ENCODE measurements at regions not wholly inside any gene's neighbourhood (a gene's known extent, or its start where the extent isn't known, plus 50 kb on each side); places are given as distances from the start of the nearest gene placed in this dataset.

DNA sequence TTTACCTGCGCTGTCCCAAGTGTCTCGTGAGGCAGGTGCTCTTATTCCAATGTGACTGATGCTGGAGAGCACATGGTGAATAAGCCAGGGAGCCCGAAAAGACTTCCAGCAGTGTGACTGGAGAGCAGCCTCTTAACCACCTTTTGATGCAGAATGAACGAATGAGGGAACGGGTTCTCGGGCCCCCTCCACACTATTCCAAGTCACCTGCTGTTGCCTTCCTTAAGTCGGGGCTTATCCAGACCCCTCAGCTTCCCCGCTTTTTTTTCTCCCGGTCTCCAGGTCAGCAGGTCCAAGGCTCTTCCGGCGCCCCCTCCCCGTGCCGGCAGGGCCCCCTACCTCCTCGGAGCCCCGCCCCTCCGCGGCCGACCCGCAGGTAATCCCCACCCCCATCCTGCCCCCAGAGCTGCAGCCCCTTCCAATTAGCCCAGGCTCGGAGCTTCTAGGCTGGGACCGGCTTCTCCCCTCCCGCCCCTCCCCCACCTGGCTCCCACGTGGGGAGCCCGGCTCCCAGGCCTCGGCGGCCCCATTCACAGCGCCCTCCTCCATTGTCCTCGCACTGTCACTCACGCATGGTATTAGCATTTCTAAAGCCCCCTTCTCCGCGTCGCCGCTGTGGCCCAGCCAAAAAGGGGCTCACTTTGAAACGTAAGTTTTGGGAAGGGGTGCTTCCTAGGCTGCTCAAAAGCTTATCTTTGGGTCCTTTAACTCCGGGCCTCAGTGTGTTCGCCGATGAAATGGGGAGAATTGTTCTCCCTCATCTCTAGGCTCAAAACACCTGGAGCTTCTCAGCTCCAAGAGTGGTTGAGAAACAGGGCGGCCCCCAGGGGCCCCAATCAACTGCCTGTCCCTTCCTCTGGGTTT is 56.2 kb upstream of the PJA1 start:
- DNase-seq, result no peak

DNA sequence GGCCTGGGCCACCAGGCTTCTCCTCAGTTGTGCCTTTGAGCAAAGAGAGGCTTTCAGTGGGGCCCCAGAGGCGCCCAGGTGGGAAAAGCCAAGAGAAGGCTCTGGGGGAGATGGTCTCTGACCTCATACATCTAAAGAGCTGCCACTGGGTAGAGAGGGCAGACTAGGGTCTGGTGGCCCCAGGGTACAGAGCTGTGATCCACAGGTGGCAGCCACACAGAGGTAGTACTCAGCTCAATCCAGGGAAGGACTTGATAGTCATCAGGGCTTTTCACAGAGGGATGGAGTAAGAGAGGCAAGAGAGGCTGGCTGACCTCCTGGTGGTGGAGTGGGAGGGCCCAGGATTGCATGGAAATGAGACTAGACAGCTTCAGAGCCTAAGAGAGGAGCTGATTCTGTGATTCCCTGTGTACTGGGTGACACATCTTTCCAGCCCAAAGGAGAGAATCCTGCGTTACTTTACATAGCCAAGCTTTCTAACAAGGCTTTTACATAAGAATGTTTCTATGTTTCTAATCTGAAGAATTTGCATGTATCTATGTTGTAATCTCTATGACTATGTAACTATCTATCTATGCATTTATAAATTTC is 53.2 kb upstream of the PJA1 start:
- DNase-seq, result no peak

DNA sequence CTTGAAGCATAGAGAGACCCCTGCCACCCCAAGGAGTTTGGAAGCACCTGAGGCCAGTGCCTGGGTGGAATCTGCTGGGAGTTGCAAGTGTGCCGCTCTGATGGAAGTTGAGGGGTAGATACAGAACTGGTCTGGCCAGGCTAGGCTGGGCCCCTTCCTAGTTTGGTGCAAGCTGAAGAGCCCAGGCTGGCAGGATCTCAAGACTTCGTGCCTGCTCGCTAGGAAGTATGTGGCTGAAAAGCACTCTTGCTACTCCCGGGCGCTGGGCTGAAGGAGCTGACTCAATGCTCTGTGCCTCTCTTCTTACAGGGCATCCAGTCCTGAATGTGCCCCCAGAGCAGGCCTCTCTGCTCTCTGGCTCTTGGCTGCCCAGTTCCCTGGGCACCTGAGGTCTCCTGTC is 51.7 kb upstream of the PJA1 start:
- no peak for DNase-seq

DNA sequence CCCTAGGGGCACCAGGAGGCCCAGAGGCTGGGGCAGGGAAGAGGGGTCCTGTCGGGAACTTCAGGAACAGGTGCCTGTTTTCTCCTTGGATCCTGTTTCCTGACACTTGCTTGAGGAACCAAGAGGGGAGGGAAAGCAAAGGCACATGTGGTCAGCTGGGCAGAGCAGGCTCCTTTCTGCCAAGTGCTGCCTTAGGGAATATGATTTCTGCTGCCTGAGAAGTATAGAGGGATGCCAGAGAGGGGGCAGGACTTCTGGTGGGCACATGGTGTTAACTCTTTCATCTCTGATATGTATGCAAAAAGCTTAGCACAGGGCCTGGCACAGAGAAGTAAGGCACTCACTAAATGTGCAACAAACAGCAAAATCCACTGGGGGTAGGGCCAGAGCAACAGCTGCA is 51.2 kb upstream of the PJA1 start:
- DNase-seq, result no peak

GRCh38 chrX:69215161-69215875 is 50.1 kb upstream of the PJA1 start:
- DNase-seq, result no peak
